ENCODE measurements at regions not wholly inside any gene's neighbourhood (a gene's known extent, or its start where the extent isn't known, plus 50 kb on each side); places are given as distances from the start of the nearest gene placed in this dataset.
A peak's percentile ranks its signal among the peaks of the same experiment; 100 is the strongest.
"Not testable (repeated sequence)": the region's sequence is repeated elsewhere in the genome, so short reads cannot be mapped to it uniquely, and the experiment has no call there.

GRCh38 chr6:97978855-97979271 lies 695.8 kb upstream of the MMS22L start:
- DNase-seq, result peak in 1 of 4 donors; percentile 51
- Histone ChIP-seq H3K4me3 (no peak overlapping the region), H3K27ac (no peak overlapping the region), H3K4me1 (no peaks in the 10 kb centered on the region), H3K27me3 (no peaks in the 10 kb centered on the region), H3K36me3 (no peaks in the 10 kb centered on the region), H3K9me3 (no peaks in the 10 kb centered on the region)
- no peak for TF ChIP-seq CTCF (IDR thresholded peaks at IDR 0.05)
- intact Hi-C loops (cut with DNase I), result no loop called here
- ATAC-seq, result no peak

DNA sequence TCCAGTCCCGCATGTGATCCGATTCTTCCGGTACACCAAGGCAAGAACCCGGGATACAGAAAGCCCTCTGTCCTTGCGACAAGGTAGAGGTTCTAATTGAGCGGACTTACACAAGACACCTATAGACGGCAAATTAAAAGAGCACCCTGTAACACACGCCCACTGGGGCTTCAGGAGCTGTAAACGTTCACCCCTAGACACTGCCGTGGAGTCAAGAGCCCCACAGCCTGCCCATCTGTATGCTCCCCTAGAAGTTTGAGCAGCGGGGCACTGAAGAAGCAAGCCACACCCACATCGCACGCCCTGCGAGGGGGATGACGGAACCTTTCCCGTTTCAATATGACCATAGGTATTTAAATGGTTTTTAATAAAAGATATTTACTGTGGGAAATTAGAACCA lies 696.3 kb upstream of the MMS22L start:
- peak in 1 of 4 donors; percentile 37 for DNase-seq
- H3K27me3 ChIP-seq; H3K4me3 ChIP-seq; H3K9me3 ChIP-seq; H3K4me1 ChIP-seq; H3K27ac ChIP-seq; H3K36me3 ChIP-seq; ATAC-seq; intact Hi-C loops (cut with DNase I): not testable (repeated sequence)

DNA sequence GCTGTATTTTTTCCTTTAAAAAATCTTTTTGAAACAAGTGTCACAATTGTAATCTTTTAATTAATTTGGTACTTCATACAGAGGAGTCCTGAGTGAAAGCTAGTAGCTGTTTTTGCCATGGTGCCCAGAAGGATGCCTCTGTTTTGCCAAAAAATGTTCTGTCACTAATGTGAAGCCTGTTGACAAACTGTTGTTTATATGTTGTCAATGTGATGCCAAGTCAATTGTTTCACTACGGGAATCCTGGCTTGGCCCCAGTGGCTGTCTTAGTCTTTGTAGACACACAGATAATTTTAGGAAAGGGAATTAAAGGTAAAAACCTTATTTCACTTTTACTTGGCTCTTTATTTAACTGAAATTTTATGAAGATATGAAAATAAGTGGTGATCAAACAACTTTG lies 706.4 kb upstream of the MMS22L start:
- H3K9me3 ChIP-seq, result no peaks in the 10 kb centered on the region
- no peak overlapping the region for H3K27ac ChIP-seq
- no peaks in the 10 kb centered on the region for H3K27me3 ChIP-seq
- no peak overlapping the region for H3K4me3 ChIP-seq
- no peaks in the 10 kb centered on the region for H3K36me3 ChIP-seq
- intact Hi-C loops (cut with DNase I), result no loop called here
- no peak for DNase-seq
- ATAC-seq, result no peak
- TF ChIP-seq CTCF (IDR thresholded peaks at IDR 0.05), result no peak
- H3K4me1 ChIP-seq, result no peaks in the 10 kb centered on the region

- DNase-seq (no peak), ATAC-seq (no peak)
- no peak overlapping the region for H3K4me3 ChIP-seq
- H3K36me3 ChIP-seq, result no peaks in the 10 kb centered on the region
- no peaks in the 10 kb centered on the region for H3K4me1 ChIP-seq
- no peak overlapping the region for H3K27ac ChIP-seq
- TF ChIP-seq CTCF (IDR thresholded peaks at IDR 0.05), result no peak
- H3K27me3 ChIP-seq, result no peaks in the 10 kb centered on the region
- intact Hi-C loops (cut with DNase I), result no loop called here
- no peaks in the 10 kb centered on the region for H3K9me3 ChIP-seq
Measured at GRCh38 chr6:97995158-97995557, 712.1 kb upstream of the MMS22L start.

GRCh38 chr6:98002678-98003077 lies 719.7 kb upstream of the MMS22L start:
- no peak for TF ChIP-seq CTCF (IDR thresholded peaks at IDR 0.05)
- no peaks in the 10 kb centered on the region for H3K27me3 ChIP-seq
- no peak overlapping the region for H3K4me3 ChIP-seq
- H3K4me1 ChIP-seq, result no peaks in the 10 kb centered on the region
- H3K27ac ChIP-seq, result no peak overlapping the region
- DNase-seq (no peak), ATAC-seq (no peak)
- no peaks in the 10 kb centered on the region for H3K9me3 ChIP-seq
- no peaks in the 10 kb centered on the region for H3K36me3 ChIP-seq
- intact Hi-C loops (cut with DNase I), result no loop called here

- DNase-seq, result no peak
- no peak for TF ChIP-seq CTCF (IDR thresholded peaks at IDR 0.05)
- intact Hi-C loops (cut with DNase I), result no loop called here
- Histone ChIP-seq H3K4me1 (no peaks in the 10 kb centered on the region), H3K27me3 (no peaks in the 10 kb centered on the region), H3K4me3 (no peak overlapping the region), H3K9me3 (no peaks in the 10 kb centered on the region), H3K36me3 (no peaks in the 10 kb centered on the region), H3K27ac (no peak overlapping the region)
- no peak for ATAC-seq
Measured at GRCh38 chr6:98014442-98015201, 731.6 kb upstream of the MMS22L start.

Measured in left lung (tissue), 4 donors.